ENCODE measurements at regions not wholly inside any gene's neighbourhood (a gene's known extent, or its start where the extent isn't known, plus 50 kb on each side); places are given as distances from the start of the nearest gene placed in this dataset.
"Not testable (repeated sequence)": the region's sequence is repeated elsewhere in the genome, so short reads cannot be mapped to it uniquely, and the experiment has no call there.

DNA sequence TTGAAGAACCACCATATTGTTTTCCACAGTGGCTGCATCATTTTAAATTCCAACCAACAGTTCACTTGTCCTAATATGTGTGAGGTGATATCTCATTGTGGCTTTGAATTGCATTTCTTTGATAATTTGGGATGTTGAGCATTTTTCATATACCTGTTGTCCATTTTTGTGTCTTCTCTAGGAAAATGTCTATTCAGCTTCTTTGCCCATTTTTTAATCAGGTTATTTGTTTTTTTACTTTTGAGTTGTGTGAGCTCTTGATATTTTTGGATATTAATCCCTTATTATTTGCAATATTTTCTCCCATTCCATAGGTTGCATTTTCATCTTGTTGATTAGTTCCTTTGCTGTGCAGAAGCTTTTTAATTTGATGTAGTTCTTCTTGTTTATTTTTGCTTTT, 95.1 kb upstream of the CCDC71L start:
- no peak for TF ChIP-seq CTCF (IDR thresholded peaks at IDR 0.05; ENCODE audit: borderline replicate concordance, extremely low read depth, insufficient read depth)
- Histone ChIP-seq H3K27ac (ENCODE audit: low read depth in 2 of 2, low read length in 2 of 2) (no peak overlapping the region), H3K4me1 (ENCODE audit: control insufficient read depth in 2 of 3, insufficient read depth in 2 of 3, low read depth in 1 of 3, low read length in 3 of 3) (no peaks in the 10 kb centered on the region), H3K4me3 (ENCODE audit: low read length in 3 of 3) (no peak overlapping the region), H3K9me3 (ENCODE audit: control insufficient read depth in 2 of 3, insufficient read depth in 1 of 3, low read length in 3 of 3) (no peaks in the 10 kb centered on the region), H3K9ac (ENCODE audit: low read length in 3 of 3) (no peak overlapping the region), H3K36me3 (ENCODE audit: control insufficient read depth in 2 of 3, insufficient read depth in 3 of 3, low read length in 3 of 3) (no peaks in the 10 kb centered on the region), H3K27me3 (ENCODE audit: control insufficient read depth, insufficient read depth, low read length) (no peaks in the 10 kb centered on the region)
- FAIRE-seq (no peak), DNase-seq (no peak)
- intact Hi-C loops (cut with DNase I), result no loop called here

DNA sequence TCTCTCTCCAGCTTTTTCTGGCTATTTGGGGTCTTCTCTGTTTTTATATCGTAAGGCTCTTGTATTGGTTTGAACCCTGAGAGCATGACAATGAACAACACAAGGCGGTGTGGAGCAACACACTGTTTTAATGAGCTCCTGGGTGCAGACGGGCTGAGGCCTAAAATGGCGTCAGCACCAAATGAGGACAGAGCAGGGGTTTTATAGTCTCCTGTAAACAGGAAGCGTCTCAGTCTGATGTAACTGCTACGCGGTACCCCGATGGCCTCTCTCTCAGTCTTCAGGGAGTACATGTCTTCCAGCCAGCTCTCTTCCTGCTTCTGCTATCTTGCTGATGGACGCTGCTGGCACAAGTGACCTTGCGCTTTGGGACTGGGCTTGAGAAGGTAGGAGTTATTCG, 95.9 kb upstream of the CCDC71L start:
- Histone ChIP-seq H3K9ac (ENCODE audit: low read length in 3 of 3) (no peak overlapping the region), H3K4me3 (ENCODE audit: low read length in 3 of 3) (no peak overlapping the region), H3K4me1 (ENCODE audit: control insufficient read depth in 2 of 3, insufficient read depth in 2 of 3, low read depth in 1 of 3, low read length in 3 of 3) (no peaks in the 10 kb centered on the region), H3K27ac (ENCODE audit: low read depth in 2 of 2, low read length in 2 of 2) (no peak overlapping the region), H3K27me3 (ENCODE audit: control insufficient read depth, insufficient read depth, low read length) (no peaks in the 10 kb centered on the region), H3K36me3 (ENCODE audit: control insufficient read depth in 2 of 3, insufficient read depth in 3 of 3, low read length in 3 of 3) (no peaks in the 10 kb centered on the region), H3K9me3 (ENCODE audit: control insufficient read depth in 2 of 3, insufficient read depth in 1 of 3, low read length in 3 of 3) (no peaks in the 10 kb centered on the region)
- intact Hi-C loops (cut with DNase I), result no loop called here
- no peak for DNase-seq
- TF ChIP-seq CTCF (IDR thresholded peaks at IDR 0.05; ENCODE audit: borderline replicate concordance, extremely low read depth, insufficient read depth), result no peak
- FAIRE-seq, result no peak

- Histone ChIP-seq H3K9ac (ENCODE audit: low read length in 3 of 3) (no peak overlapping the region), H3K27ac (ENCODE audit: low read depth in 2 of 2, low read length in 2 of 2) (no peak overlapping the region), H3K9me3 (ENCODE audit: control insufficient read depth in 2 of 3, insufficient read depth in 1 of 3, low read length in 3 of 3) (no peaks in the 10 kb centered on the region), H3K36me3 (ENCODE audit: control insufficient read depth in 2 of 3, insufficient read depth in 3 of 3, low read length in 3 of 3) (no peaks in the 10 kb centered on the region), H3K4me1 (ENCODE audit: control insufficient read depth in 2 of 3, insufficient read depth in 2 of 3, low read depth in 1 of 3, low read length in 3 of 3) (no peaks in the 10 kb centered on the region), H3K4me3 (ENCODE audit: low read length in 3 of 3) (no peak overlapping the region), H3K27me3 (ENCODE audit: control insufficient read depth, insufficient read depth, low read length) (no peaks in the 10 kb centered on the region)
- DNase-seq (peak in 2 of 5 donors; percentile 9 to 68), FAIRE-seq (no peak)
- TF ChIP-seq CTCF (IDR thresholded peaks at IDR 0.05; ENCODE audit: borderline replicate concordance, extremely low read depth, insufficient read depth), result no peak
- intact Hi-C loops (cut with DNase I), result no loop called here
Measured at GRCh38 chr7:106757846-106758245, 96.9 kb upstream of the CCDC71L start.

GRCh38 chr7:106762845-106763244, 101.9 kb upstream of the CCDC71L start:
- H3K9me3 ChIP-seq (ENCODE audit: control insufficient read depth in 2 of 3, insufficient read depth in 1 of 3, low read length in 3 of 3); intact Hi-C loops (cut with DNase I); H3K9ac ChIP-seq (ENCODE audit: low read length in 3 of 3); H3K4me1 ChIP-seq (ENCODE audit: control insufficient read depth in 2 of 3, insufficient read depth in 2 of 3, low read depth in 1 of 3, low read length in 3 of 3); H3K4me3 ChIP-seq (ENCODE audit: low read length in 3 of 3); H3K27ac ChIP-seq (ENCODE audit: low read depth in 2 of 2, low read length in 2 of 2); FAIRE-seq; DNase-seq; H3K36me3 ChIP-seq (ENCODE audit: control insufficient read depth in 2 of 3, insufficient read depth in 3 of 3, low read length in 3 of 3); H3K27me3 ChIP-seq (ENCODE audit: control insufficient read depth, insufficient read depth, low read length): not testable (repeated sequence)
